ENCODE measurements at regions not wholly inside any gene's neighbourhood (a gene's known extent, or its start where the extent isn't known, plus 50 kb on each side); places are given as distances from the start of the nearest gene placed in this dataset.

- Histone ChIP-seq H2BK15ac (ENCODE audit: low read depth, low read length) (no peak overlapping the region), H2AFZ (replicated peaks; ENCODE audit: low read length, poor library complexity) (no peak overlapping the region)
- 80% methylated on average over 1 of the region's 2 CpGs; no CpG with 5 or more reads in 1 of the 2 experiments for WGBS, 2 experiments (ENCODE audit: extremely low coverage in 2 of 2, insufficient read length in 1 of 2)
These were observed 442.5 kb upstream of the PDE3A start for GRCh38 chr12:19925841-19926240.

More at GRCh38 chr12:19925841-19926240, 442.5 kb upstream of the PDE3A start:
- Histone ChIP-seq H3K18ac (ENCODE audit: low read depth, low read length) (no peak overlapping the region), H3K4me1 (ENCODE audit: control insufficient read depth, insufficient read depth, low read length) (no peaks in the 10 kb centered on the region), H4K8ac (ENCODE audit: low read depth in 2 of 2, low read length in 2 of 2) (no peak overlapping the region), H3K9ac (ENCODE audit: low read depth, low read length) (no peak overlapping the region), H4K20me1 (ENCODE audit: insufficient read depth, low read length) (no peaks in the 10 kb centered on the region), H4K91ac (ENCODE audit: insufficient read depth, low read depth, low read length) (no peak overlapping the region), H2AK5ac (ENCODE audit: low read depth, low read length) (no peak overlapping the region), H2BK120ac (ENCODE audit: low read depth, low read length) (no peak overlapping the region), H3K4me2 (ENCODE audit: low read depth, low read length) (no peak overlapping the region), H3K23ac (ENCODE audit: low read depth, low read length) (no peak overlapping the region), H2AK9ac (replicated peaks; ENCODE audit: low read depth, low read length, poor library complexity) (no peak overlapping the region), H3K9me3 (ENCODE audit: control insufficient read depth, insufficient read depth, low read length) (peaks cover 3% of the 10 kb centered on the region; the same call in 1 of the 2 replicates), H3K36me3 (ENCODE audit: control insufficient read depth, insufficient read depth, low read length) (no peaks in the 10 kb centered on the region), H3K14ac (replicated peaks; ENCODE audit: low read depth, low read length) (no peak overlapping the region), H3K4ac (ENCODE audit: low read depth, low read length) (no peak overlapping the region), H3K27ac (ENCODE audit: insufficient read depth, low read length) (no peak overlapping the region), H3K27me3 (ENCODE audit: control insufficient read depth, insufficient read depth, low read length) (no peaks in the 10 kb centered on the region), H3K79me1 (ENCODE audit: low read depth in 1 of 2, low read length in 2 of 2) (no peaks in the 10 kb centered on the region), H2BK20ac (ENCODE audit: low read depth, low read length) (no peak overlapping the region), H3K4me3 (ENCODE audit: insufficient read depth, low read depth, low read length) (no peak overlapping the region), H3K56ac (ENCODE audit: extremely low read depth, insufficient read depth, low read length) (no peak overlapping the region), H2BK5ac (ENCODE audit: low read depth, low read length, poor library complexity, severe bottlenecking) (no peak overlapping the region), H3K9me1 (ENCODE audit: insufficient read depth, low read length) (no peaks in the 10 kb centered on the region), H4K5ac (ENCODE audit: low read depth, low read length) (no peak overlapping the region)
- no TSS peak for BruUV-seq (replicated peaks)
- dilution Hi-C loops (cut with HindIII; ENCODE audit: low sequenced_read_pairs, unreplicated experiment): no loop called here
- intact Hi-C loops (cut with micrococcal nuclease): no loop called here
- in situ Hi-C loops (cut with MboI; ENCODE audit: low sequenced_read_pairs): no loop called here
- ATAC-seq (ENCODE audit: low read depth) (no peak), DNase-seq (no peak)
- CTCF ChIA-PET: no interaction called here
- POLR2A ChIA-PET (ENCODE audit: unreplicated experiment): no interaction called here
- TF ChIP-seq RCOR1 (IDR thresholded peaks at IDR 0.05; ENCODE audit: insufficient replicate concordance, low read length) (no peak), MAZ (IDR thresholded peaks at IDR 0.05; ENCODE audit: borderline replicate concordance, low read depth, low read length) (no peak), NFE2L2 (IDR thresholded peaks at IDR 0.05; ENCODE audit: low read depth, low read length) (no peak), BHLHE40 (IDR thresholded peaks at IDR 0.05; ENCODE audit: low read depth, low read length) (no peak), SMC3 (IDR thresholded peaks at IDR 0.05; ENCODE audit: low read depth, low read length) (no peak), RFX5 (IDR thresholded peaks at IDR 0.05; ENCODE audit: low read depth, low read length) (no peak), RAD21 (IDR thresholded peaks at IDR 0.05; ENCODE audit: low read length) (no peak), CEBPB (IDR thresholded peaks at IDR 0.05; ENCODE audit: low read depth, low read length) (no peak), CHD1 (IDR thresholded peaks at IDR 0.05; ENCODE audit: low read depth, low read length) (no peak)
